ENCODE measurements at regions not wholly inside any gene's neighbourhood (a gene's known extent, or its start where the extent isn't known, plus 50 kb on each side); places are given as distances from the start of the nearest gene placed in this dataset.

DNA sequence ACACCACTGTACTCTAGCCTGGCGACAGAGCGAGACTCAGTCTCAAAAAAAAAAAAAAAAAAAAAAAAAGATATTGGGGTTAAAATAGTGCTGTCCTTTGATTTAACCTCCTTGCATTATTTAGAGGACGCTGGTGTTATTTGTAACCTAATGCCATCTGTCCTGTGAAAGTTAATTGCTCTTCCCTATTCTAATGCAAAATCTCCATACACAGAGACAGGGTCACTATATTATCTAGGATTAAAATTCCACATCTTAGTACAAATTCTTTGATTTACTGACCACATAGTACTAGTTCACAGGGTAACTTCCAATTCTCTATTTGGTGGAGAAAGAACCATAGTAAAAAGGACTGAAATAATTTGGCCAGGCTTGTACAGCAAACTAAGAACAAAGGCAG, 184.2 kb upstream of the STEAP4 start:
- TF ChIP-seq CTCF (IDR thresholded peaks at IDR 0.05) (no peak), POLR2A (IDR thresholded peaks at IDR 0.05) (no peak)

Data from tibial nerve (tissue), 3 donors.